Urothelium cell line (cell line): ENCODE measurements at regions not wholly inside any gene's neighbourhood (a gene's known extent, or its start where the extent isn't known, plus 50 kb on each side); places are given as distances from the start of the nearest gene placed in this dataset.

Experiments
- DNase-seq: peaks from one replicate; pipeline ENCODE4 v3.0.0; 2011; ENCODE audit warnings: low spot score, mixed read lengths
- FAIRE-seq: peaks from 2 replicates; lab custom pipeline; 2011; peaks lifted over from hg19 to GRCh38; lab: Jason Lieb, UNC

DNA sequence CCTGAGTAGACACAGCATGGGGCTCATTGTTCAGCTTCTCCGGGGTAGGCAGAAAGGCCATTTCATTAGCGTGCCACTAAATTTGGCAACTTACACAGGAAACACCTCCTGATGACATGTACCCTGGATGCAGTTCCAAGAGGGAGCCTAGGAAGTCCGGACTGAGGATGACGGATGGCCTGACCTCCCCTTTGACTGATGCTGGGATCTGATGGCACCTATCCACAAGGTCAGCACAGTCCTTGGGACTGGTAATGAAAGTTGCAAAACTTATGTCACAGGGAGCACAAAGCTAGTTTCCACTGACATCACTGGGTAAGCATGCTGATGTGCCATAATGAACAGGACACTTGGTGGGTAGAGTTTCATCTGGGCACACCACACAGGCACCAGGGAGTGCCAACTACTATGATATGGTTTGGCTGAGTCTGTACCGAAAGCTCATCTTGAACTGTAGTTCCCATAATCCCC, 126.7 kb upstream of the ARL4C start:
- FAIRE-seq (no peak), DNase-seq (no peak)

DNA sequence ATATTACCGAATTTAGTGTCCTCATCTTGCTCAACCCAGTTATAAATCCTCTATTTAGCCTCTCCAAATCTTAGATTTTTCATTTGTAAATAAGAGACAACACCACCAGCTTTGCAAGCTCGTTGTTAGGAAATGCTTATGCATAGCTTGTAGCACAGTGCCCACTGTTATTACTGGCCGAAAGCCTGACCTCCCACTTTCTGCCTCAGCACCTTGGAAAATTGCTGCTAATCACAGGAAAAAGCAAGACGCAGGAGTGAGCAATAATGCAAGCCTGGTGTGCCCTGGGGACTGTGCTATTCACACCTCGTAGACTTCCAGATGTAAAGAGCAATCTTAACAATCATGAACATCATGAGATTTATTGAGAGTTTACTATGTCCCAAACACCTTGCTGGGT, 124.2 kb upstream of the ARL4C start:
- FAIRE-seq: no peak
- no peak for DNase-seq

DNA sequence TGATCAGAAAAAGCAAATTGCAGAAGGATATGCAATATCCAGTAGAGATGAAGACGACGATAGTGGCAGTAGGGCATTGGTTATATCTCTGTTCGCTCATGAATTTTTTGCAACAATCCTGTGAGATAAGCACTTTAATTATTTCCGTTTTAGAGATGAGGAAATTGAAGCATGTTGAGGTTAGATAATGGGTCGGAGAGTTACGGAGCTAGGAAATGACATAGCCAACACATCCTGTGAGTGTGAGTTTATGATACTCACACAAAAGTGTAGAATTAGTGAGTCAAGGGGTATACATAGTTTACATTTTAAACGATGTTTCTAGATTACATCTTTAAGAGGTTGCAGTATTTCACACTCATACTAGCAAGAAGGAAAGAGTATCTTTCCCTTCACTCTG, 123.1 kb upstream of the ARL4C start:
- FAIRE-seq: no peak
- DNase-seq: no peak

DNA sequence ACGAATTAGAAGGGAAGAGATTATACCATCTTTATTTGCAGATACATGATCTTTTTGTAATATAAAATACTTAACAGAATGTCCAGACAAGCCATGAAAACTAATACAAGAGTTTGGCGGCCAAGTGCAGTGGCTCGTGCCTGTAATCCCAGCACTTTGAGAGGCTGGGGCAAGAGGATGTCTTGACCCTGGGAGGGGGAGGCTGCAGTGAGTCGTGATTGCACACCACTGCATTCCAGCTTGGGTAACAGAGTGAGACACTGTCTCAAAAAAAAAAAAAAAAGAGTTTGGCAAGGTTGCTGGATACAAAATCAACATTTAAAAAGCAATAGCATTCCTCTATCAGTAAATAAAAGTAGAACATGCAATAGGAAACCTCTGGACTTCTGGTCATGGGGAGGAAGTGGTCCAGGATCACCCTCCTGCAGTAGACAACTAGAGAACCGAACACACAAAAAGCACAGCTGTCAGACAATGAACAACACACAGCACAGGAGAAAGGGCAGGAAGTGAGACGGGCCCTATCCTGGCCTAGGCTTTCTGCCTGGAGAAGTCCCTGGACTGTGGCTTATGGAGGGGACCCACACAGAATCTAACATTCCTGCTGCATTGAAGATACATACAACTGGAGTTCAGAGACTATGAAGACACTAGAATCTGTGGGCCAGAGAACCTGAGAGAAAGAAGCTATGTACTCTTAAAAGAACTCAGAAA, 118.9 kb upstream of the ARL4C start:
- DNase-seq (no peak), FAIRE-seq (no peak)

DNA sequence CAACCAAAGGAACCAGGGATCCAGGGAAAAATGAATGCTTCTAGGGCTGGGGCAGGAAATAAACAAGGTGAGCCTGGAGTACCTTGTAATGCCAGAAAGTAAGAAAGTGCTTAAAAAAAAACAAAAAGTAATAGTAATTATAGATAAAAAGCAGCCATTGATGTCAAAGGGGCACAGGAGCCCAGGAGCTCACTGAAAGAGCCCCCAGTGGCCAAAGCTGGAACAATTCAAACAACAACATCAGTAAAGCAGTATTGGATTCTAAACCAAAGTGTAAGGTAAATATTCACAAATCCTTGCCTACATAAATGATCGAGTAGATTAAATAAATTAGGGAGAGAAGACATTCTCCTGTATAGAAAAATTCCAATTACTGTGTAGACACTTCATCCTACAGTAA, 114.3 kb upstream of the ARL4C start:
- DNase-seq (no peak), FAIRE-seq (no peak)

DNA sequence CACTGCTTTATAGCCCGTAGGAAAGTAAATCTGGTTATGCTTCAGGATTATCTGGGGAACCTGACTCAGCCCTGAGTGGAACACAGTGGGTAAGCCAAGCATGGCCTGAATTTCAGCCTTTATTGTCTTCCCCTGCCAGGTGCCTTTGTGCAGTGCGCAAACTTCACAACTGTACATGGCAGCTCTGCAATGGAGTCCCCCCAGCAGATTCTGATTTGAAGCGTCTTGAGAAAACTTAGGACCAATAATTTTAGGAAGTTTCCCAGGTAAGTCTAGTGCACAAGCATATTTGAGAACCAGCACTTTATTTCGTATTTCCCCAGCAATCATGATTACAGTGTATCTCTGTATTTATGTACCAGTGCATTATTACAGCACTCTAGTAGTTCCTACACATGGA, 112.1 kb upstream of the ARL4C start:
- FAIRE-seq: no peak
- DNase-seq: no peak

DNA sequence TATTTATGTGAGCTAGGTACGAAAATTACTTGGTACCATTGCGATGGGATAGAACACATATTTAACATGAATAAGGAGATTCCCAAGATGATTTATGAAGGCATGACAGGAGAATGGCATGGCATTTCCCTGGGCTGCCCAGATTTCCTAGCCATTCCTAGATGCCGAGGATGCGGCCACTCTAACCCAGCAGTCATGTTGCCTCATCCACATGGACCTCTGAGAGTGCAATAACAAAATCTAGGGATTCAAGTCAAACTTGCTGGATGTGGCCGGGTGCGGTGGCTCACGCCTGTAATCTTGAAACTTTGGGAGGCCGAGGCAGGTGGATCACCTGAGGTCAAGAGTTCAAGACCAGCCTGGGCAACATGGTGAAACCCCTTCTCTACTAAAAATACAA, 110.8 kb upstream of the ARL4C start:
- FAIRE-seq (no peak), DNase-seq (no peak)

DNA sequence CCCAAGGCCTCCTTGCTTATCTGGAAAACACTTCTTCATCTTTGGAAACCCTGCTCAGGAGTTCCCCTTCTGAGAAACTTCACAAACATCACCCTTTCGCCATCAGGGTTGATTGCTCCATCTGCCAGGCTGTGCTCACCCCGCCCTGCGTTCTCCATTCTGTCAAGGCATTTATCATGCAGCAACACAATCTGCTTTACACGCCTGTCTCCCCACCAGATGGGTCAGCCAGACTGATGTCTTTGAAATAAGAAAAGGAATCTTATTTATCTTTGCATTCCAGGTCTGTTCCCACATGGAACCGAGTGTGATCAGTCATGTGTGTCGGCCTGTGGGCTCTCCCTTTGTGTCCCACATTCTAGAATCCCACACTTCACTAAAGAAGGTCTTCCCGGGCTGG, 110.0 kb upstream of the ARL4C start:
- DNase-seq (no peak), FAIRE-seq (no peak)

DNA sequence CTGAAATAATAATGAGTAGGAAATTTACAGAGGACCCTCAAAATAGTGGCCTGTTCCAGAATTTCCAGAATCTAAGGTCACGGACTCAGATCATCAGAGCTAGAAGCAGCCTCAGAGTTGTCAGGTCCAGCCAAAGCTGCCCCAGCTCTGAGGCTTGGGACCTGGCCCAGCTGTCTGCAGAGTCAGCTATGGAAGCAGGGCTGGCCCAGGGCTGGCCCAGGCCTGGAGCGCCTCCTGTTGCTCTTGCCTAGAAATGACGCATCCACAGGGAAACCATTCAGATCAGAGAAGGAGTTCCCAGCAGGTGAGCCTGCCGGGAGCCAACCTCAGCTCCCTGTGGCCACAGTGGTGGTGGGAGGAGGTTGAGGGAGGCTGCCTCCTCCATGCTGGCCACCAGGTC, 106.7 kb upstream of the ARL4C start:
- DNase-seq (no peak), FAIRE-seq (no peak)

DNA sequence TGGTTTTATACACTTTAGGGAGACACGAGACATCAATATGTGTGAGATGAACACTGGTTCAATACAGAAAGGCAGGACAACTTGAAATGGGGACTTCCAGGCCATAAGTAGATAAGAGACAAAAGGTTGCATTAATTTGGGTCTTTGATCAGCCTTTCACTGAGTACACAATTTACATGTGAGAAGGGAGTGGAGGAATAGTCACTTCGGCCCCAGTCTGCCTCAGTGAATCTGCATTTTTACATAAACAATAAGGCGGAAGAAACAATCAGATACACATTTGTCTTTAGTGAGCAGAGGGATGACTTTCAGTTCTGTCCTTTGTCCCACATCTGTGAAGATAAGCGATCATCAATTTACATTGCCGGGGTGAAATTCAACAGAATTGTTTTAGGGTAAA, 104.3 kb upstream of the ARL4C start:
- no peak for FAIRE-seq
- no peak for DNase-seq

DNA sequence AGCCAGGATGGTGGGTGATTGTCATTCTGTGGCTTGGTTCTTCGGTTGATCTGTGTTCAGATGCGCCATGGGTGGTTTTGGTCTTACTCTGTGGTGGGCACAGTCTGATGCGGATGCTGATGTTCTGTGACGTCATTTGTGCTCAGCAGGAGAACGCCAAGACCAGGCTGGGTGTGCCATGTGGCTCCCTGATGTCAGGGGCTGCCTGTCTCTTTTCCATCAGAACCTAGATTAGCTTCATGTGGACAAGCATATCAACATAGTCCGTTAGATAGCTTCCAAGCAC, 100.6 kb upstream of the ARL4C start:
- DNase-seq: no peak
- no peak for FAIRE-seq

DNA sequence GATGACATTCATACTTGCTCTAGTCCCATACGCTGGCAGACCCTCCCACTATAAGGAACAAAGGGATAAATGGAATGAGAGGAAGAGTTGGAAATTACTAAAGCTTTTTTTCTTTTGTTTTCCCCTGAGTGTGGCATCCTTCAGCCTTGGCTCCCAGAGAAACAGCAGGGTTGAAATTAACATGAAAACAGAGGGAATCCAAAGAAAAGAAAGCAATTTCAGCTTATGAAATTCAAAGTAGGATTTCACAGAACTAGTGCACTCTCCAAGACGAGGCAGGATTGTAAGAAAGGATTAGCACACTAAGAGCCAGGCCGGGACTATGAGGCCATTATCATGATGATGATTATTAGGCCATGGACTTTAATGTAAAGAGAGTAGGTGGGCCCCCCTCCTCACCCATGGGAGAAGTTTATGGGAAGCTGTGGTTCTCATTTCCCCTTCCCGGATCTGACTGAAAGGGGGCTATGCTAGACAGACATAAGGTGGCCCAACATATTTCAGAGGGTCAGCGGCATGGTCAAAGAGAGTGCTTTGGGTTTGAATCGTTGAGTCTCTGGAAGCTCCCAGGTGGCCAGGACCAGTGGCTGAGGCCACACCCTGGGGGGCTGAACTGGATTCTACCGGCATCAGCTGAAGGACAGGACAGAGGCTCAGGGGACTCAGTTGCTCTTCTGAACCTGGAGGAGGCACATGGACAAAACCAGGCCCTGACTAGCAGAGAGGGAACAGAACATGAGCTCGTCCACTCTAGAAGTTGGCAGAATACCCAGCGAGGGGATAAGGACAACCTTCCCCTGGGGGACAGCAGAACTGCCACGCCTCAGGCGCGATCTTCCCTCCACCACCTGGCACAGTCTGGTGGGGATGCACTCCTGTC, 100.1 kb upstream of the ARL4C start:
- DNase-seq: no peak
- no peak for FAIRE-seq

DNA sequence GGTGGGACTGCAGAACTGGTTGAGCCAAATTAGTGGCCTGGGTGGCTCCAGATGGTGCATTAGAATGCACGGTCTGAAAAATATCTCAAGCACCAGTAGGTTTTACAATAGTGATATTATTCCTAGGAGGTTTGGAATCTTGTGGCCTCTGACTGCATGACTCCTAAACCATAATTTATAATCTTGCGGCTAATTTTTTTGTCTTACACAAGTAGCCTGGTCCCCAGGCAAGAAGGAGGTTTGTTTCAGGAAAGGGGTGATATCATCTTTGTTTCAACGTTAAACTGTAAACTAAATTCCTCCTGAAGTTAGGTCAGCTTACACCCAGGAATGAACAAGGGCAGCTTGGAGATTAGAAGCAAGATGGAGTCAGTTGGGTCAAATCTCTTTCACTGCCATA, 98.9 kb upstream of the ARL4C start:
- FAIRE-seq: no peak
- no peak for DNase-seq

DNA sequence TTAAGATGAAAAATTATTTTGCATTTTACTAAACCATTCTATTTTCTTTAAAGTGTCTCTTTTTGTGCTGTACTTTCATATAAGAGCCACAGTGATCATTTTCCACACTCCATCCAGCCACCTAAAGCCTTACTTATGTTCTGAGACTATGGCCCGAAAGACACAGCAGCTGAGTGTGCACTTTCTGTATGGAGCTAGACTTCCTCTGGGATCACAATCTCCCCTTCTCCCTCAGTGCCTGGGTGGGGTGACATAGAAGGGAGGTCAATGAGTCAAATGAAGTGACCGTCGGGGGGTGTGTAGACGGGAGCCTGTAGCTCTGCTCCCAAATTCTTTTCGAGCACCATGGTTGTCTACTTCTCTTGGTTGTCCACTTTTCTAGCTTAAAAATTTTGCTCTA, 97.8 kb upstream of the ARL4C start:
- FAIRE-seq (no peak), DNase-seq (no peak)

DNA sequence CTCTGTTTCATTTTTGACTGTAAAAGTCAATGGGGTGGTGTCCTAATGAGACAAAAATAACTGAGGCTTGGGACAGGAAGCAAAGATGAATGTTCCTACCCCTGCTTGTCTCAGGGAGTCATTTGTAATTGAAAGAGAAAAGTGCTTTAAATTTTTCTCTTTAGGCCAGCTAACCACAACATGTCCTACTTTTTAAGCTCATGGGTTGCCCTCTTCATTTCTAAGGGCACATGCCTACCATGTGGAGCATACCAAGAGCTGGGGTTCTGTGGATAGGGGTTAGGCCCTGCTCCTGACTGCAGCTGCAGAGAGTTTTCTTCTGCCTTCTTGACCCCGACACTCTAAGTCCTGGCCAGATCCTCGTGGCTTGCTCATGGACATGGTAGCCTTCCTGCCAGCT, 96.8 kb upstream of the ARL4C start:
- no peak for FAIRE-seq
- DNase-seq: no peak

DNA sequence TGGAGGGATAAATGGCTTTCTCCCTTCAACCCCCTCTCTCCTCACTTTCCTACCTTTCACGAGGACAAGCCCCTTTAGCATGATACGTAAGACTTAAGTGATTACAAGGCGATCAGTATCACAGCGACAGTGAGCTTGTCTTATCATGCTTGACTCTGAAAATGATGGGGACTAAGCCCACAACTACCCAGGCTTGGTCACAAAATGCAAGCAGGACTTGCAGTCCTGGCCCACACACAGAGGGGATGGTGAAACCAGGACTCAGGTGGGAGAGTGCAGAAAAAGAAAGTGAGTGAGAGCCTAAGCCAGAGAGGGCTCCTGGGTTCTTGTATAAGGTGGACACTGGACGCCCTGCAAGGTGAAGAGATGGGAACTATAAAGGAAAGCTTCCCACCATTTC, 95.7 kb upstream of the ARL4C start:
- DNase-seq (no peak), FAIRE-seq (no peak)

DNA sequence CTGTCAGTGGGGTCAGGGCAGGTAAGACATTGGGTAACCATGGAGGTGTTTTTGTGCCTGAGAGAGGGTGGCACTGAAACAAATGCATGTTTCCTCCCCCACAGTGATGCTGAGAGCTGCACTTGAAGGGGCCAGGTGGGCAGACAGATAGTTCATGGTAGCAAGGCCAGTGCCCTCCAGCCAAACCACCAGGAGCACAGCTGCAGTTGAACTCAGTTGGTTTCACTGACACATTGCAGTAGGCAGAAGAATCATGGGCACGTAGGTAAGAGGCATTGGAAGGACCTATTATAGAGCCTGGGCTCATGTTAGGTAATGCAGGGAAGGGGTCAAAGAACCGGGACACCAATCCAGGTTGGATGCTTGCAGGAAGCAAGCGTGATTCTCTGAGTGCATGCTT, 93.2 kb upstream of the ARL4C start:
- no peak for FAIRE-seq
- DNase-seq: no peak

DNA sequence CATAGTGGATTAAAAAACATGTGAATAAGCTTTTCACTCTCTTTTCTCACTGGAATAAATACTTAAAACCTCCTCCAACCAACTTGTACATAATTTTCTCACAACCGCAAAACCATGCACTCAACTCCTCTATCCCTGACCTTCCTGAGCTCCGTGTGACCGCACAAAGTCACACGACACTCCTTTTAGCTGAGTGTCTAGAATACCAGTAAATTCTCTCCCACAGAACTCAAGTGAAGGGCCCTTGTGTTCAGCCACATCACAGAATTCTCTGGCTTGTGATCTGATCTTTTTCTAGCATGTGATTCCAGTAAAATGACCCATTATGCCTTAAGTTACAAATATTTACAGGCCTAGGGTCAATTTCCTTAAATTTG, 91.2 kb upstream of the ARL4C start:
- no peak for FAIRE-seq
- DNase-seq: no peak

DNA sequence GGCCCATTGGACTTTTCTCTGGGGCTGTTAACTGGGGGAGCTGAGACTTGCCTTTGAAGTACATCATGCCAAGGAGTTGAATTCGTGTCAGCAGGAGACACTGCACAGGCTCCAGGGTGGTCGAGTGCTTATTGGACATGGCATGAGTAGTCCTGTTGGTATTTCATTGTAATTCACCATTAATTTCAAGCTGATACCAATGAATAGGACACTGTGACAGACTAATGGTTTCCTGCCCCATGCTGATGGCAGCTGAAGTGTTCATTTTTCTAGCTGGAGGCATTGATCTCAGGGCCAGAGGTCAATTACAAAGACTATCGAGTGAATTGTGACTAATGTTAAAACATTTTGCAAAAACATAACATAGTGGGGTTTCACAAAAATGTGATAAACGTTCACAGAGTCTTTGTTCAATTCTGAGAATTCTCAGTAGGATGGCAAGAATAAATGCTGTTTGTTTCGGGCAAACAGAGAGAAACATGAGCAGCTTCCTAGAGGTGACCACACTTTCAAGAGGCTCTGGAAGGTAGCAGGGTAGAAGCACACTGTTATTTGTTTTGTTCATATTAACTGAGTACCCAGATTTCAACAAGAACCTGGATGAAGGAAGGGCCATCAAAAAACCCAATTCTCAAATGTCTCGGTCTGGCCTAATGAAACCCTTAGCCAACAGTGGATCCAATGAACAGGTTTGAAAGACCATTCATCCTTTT, 90.6 kb upstream of the ARL4C start:
- DNase-seq: no peak

DNA sequence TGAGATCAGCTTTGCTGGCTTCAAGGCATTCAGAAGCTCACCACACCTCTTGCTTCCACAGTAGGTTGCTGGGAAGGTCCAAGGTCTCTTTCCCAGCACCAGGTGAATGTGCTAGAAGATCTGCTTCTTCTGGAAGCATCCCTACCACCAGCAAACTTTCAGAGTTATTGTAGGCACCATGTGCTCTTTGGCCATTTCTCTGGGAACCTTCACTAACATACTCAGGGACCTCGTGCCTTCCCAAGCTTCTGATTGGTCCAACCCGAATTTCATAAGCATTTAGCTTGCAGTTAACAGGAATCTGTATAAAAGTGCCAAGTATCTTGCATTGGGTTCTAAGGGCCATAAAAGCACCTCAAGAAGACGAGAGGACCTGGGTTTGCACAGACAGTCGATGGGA, 86.5 kb upstream of the ARL4C start:
- FAIRE-seq (no peak), DNase-seq (no peak)

More for the DNA sequence above, 90.6 kb upstream of the ARL4C start:
- FAIRE-seq: no peak

DNA sequence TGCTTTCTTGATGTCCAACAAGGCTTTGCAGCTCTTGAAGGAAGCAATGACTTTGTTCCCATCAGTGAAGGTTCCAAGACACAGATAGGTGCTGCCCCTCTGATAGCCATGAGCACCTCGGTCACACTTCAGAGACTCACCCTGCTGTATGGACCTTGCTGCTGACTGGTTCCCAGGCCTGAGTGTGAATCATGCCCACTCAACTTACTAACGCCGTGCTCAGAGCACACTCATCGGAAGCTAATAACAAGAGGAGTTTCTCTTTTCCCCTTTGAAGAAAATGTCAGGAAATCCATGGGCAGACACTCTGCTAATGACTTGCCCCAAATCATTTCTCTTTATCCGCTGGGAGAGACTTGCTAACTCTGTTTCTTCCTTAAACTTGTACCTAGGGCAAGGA, 83.8 kb upstream of the ARL4C start:
- FAIRE-seq (no peak), DNase-seq (no peak)
